ENCODE measurements at regions not wholly inside any gene's neighbourhood (a gene's known extent, or its start where the extent isn't known, plus 50 kb on each side); places are given as distances from the start of the nearest gene placed in this dataset.

DNA sequence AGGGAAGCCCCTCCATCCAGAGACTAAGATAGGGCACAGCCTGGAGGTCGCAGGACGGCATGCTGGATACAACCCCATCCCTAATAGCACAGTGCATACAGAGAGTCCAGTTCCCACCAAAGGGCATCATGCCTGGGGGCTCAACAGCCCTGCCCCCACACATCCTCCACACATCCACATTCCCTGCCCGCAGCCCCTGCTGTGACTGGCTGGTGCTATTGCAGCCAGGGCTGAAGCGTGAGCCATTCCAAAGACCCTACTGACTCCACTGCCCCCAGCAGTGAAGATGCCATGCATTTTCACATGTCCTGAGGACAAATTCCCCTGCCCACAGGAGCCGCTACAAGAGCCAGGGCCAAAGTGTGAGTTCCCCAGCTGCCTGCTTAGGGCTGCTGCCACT, 641.6 kb downstream of the METTL4 start:
- Histone ChIP-seq H3K9me3 (ENCODE audit: control insufficient read depth in 4 of 4, low read length in 3 of 4) (no peaks in the 10 kb centered on the region), H3K27ac (ENCODE audit: low read depth in 1 of 2, low read length in 2 of 2) (no peak overlapping the region), H3K36me3 (ENCODE audit: control insufficient read depth in 4 of 4, insufficient read depth in 3 of 4, low read depth in 1 of 4, low read length in 3 of 4) (no peaks in the 10 kb centered on the region), H3K27me3 (ENCODE audit: control insufficient read depth in 4 of 4, insufficient read depth in 4 of 4, low read length in 3 of 4) (no peaks in the 10 kb centered on the region), H3K4me1 (ENCODE audit: control insufficient read depth in 4 of 4, insufficient read depth in 4 of 4, low read length in 3 of 4) (no peaks in the 10 kb centered on the region), H3K4me3 (ENCODE audit: low read depth in 1 of 3, low read length in 3 of 3) (no peak overlapping the region), H3K9ac (ENCODE audit: low read depth in 1 of 2, low read length in 2 of 2) (no peak overlapping the region)
- no peak for TF ChIP-seq TAF1 (conservative IDR thresholded peaks at IDR 0.05)
- no peak for TF ChIP-seq RAD21 (IDR thresholded peaks at IDR 0.05)
- TF ChIP-seq EGR1 (IDR thresholded peaks at IDR 0.05; ENCODE audit: low read depth in 2 of 2), result no peak
- TF ChIP-seq YY1 (IDR thresholded peaks at IDR 0.05), result no peak
- TF ChIP-seq, protein P1, sequence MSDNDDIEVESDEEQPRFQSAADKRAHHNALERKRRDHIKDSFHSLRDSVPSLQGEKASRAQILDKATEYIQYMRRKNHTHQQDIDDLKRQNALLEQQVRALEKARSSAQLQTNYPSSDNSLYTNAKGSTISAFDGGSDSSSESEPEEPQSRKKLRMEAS (IDR thresholded peaks at IDR 0.05), result no peak
- TF ChIP-seq, protein P2, sequence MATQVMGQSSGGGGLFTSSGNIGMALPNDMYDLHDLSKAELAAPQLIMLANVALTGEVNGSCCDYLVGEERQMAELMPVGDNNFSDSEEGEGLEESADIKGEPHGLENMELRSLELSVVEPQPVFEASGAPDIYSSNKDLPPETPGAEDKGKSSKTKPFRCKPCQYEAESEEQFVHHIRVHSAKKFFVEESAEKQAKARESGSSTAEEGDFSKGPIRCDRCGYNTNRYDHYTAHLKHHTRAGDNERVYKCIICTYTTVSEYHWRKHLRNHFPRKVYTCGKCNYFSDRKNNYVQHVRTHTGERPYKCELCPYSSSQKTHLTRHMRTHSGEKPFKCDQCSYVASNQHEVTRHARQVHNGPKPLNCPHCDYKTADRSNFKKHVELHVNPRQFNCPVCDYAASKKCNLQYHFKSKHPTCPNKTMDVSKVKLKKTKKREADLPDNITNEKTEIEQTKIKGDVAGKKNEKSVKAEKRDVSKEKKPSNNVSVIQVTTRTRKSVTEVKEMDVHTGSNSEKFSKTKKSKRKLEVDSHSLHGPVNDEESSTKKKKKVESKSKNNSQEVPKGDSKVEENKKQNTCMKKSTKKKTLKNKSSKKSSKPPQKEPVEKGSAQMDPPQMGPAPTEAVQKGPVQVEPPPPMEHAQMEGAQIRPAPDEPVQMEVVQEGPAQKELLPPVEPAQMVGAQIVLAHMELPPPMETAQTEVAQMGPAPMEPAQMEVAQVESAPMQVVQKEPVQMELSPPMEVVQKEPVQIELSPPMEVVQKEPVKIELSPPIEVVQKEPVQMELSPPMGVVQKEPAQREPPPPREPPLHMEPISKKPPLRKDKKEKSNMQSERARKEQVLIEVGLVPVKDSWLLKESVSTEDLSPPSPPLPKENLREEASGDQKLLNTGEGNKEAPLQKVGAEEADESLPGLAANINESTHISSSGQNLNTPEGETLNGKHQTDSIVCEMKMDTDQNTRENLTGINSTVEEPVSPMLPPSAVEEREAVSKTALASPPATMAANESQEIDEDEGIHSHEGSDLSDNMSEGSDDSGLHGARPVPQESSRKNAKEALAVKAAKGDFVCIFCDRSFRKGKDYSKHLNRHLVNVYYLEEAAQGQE (IDR thresholded peaks at IDR 0.05), result no peak
- TF ChIP-seq NR2F2 (IDR thresholded peaks at IDR 0.05), result no peak
- TF ChIP-seq, protein P3, sequence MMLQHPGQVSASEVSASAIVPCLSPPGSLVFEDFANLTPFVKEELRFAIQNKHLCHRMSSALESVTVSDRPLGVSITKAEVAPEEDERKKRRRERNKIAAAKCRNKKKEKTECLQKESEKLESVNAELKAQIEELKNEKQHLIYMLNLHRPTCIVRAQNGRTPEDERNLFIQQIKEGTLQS (IDR thresholded peaks at IDR 0.05), result no peak
- TF ChIP-seq GABPA (IDR thresholded peaks at IDR 0.05 in 1 of 2, conservative IDR thresholded peaks at IDR 0.05 in 1 of 2), result no peak
- TF ChIP-seq, protein P4, sequence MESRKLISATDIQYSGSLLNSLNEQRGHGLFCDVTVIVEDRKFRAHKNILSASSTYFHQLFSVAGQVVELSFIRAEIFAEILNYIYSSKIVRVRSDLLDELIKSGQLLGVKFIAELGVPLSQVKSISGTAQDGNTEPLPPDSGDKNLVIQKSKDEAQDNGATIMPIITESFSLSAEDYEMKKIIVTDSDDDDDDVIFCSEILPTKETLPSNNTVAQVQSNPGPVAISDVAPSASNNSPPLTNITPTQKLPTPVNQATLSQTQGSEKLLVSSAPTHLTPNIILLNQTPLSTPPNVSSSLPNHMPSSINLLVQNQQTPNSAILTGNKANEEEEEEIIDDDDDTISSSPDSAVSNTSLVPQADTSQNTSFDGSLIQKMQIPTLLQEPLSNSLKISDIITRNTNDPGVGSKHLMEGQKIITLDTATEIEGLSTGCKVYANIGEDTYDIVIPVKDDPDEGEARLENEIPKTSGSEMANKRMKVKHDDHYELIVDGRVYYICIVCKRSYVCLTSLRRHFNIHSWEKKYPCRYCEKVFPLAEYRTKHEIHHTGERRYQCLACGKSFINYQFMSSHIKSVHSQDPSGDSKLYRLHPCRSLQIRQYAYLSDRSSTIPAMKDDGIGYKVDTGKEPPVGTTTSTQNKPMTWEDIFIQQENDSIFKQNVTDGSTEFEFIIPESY (IDR thresholded peaks at IDR 0.05), result no peak
- TF ChIP-seq FOXA1 (IDR thresholded peaks at IDR 0.05), result no peak
- TF ChIP-seq HNF4G (IDR thresholded peaks at IDR 0.05), result no peak
- TF ChIP-seq, protein P5, sequence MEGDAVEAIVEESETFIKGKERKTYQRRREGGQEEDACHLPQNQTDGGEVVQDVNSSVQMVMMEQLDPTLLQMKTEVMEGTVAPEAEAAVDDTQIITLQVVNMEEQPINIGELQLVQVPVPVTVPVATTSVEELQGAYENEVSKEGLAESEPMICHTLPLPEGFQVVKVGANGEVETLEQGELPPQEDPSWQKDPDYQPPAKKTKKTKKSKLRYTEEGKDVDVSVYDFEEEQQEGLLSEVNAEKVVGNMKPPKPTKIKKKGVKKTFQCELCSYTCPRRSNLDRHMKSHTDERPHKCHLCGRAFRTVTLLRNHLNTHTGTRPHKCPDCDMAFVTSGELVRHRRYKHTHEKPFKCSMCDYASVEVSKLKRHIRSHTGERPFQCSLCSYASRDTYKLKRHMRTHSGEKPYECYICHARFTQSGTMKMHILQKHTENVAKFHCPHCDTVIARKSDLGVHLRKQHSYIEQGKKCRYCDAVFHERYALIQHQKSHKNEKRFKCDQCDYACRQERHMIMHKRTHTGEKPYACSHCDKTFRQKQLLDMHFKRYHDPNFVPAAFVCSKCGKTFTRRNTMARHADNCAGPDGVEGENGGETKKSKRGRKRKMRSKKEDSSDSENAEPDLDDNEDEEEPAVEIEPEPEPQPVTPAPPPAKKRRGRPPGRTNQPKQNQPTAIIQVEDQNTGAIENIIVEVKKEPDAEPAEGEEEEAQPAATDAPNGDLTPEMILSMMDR (IDR thresholded peaks at IDR 0.05; ENCODE audit: low read depth, low read length, missing input control), result no peak
- TF ChIP-seq HNF4A (conservative IDR thresholded peaks at IDR 0.05), result no peak
- no peak for TF ChIP-seq RXRA (IDR thresholded peaks at IDR 0.05)
- no peak for TF ChIP-seq JUND (IDR thresholded peaks at IDR 0.05)
- no peak for TF ChIP-seq SP1 (IDR thresholded peaks at IDR 0.05)
- WGBS, result 91% methylated on average over 5 of the region's 5 CpGs
- no peak for DNase-seq (ENCODE audit: low spot score)
